ENCODE measurements at regions not wholly inside any gene's neighbourhood (a gene's known extent, or its start where the extent isn't known, plus 50 kb on each side); places are given as distances from the start of the nearest gene placed in this dataset.

GRCh38 chr4:10962246-10962645 is 277.7 kb upstream of the CLNK start:
- no peak for TF ChIP-seq EZH2 (IDR thresholded peaks at IDR 0.05; ENCODE audit: borderline replicate concordance, low read length)
- TF ChIP-seq CTCF (IDR thresholded peaks at IDR 0.05; ENCODE audit: low read length): no peak

All from OCI-LY1 (cell line).